NOMO-1 (cell line): ENCODE measurements at regions not wholly inside any gene's neighbourhood (a gene's known extent, or its start where the extent isn't known, plus 50 kb on each side); places are given as distances from the start of the nearest gene placed in this dataset.
"Not testable (repeated sequence)": the region's sequence is repeated elsewhere in the genome, so short reads cannot be mapped to it uniquely, and the experiment has no call there.

ENCODE experiments used
- DNase-seq, 2 experiments: peaks; one replicate each; lab custom pipeline; 2025; ENCODE audit not compliant: unreplicated experiment in 2 of 2; lab: John Stamatoyannopoulos, UW

GRCh38 chr16:87007907-87008306, 309.3 kb downstream of the C16orf95 start:
- no peak for DNase-seq

DNA sequence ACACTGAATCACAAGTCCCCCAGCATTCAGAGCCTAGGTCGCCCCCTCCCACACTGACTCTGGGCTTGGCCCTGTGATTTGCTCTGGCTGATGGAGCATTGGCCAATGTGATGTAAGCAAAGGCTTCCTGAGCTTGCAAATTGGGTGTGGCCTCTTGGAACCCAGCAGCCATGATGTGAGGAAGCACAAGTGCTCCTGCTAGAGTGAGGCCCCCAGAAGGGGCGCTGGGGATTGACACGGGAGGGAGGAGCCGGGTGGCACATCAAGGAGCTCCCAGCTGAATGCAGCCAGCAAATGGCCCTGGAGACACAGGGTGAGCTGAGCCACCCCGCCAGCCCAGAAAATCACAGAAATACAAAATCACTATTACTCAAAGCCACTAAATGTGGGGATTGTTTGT, 308.5 kb downstream of the C16orf95 start:
- DNase-seq, result no peak

DNA sequence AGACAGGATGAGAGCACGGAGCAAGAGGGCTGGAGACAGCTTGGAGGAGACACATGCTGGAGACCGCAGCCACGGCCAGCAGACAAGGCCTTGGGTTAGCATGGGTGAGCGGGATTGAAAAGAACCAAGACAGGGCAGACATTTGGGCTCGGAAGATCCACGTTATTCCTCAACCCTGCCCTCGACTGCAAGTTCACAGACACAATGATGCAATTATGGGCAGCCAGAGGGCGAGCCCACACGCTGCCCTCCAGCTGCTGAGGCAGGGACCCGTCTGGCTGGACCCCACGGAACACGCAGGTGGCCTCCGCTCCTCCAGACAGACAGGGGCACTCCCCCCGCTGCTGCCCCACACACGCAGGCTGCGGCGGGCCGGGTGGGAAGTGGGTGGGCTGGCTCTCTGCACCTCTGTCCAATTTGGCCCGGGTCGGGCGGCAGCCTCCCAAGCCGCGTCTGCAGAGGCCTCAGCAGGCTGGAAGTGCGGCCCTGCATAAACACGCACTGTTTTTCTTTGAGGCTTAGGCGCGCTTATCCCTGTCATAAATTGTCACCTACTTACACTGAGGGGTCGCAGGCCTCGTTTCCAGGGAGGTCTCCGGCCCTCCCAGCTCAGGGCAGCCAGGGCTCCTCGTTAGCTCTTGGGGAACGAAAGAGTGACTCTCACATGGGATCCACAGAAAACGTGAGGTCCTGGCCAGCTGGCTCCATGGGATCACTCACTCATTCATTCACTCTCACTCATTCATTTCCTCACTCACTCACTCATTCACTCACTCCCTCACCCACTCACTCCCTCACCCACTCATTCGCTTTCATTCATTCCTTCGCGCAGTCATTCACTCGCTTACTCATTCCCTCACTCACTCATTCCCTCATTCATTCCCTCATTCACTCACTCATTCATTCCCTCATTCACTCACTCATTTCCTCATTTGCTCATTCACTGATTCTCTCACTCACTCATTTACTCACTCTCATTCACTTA, 303.9 kb downstream of the C16orf95 start:
- no peak for DNase-seq

- DNase-seq, result no peak
Observed at GRCh38 chr16:87014112-87014511, 303.1 kb downstream of the C16orf95 start.

GRCh38 chr16:87015021-87015420, 302.2 kb downstream of the C16orf95 start:
- DNase-seq, result no peak

DNA sequence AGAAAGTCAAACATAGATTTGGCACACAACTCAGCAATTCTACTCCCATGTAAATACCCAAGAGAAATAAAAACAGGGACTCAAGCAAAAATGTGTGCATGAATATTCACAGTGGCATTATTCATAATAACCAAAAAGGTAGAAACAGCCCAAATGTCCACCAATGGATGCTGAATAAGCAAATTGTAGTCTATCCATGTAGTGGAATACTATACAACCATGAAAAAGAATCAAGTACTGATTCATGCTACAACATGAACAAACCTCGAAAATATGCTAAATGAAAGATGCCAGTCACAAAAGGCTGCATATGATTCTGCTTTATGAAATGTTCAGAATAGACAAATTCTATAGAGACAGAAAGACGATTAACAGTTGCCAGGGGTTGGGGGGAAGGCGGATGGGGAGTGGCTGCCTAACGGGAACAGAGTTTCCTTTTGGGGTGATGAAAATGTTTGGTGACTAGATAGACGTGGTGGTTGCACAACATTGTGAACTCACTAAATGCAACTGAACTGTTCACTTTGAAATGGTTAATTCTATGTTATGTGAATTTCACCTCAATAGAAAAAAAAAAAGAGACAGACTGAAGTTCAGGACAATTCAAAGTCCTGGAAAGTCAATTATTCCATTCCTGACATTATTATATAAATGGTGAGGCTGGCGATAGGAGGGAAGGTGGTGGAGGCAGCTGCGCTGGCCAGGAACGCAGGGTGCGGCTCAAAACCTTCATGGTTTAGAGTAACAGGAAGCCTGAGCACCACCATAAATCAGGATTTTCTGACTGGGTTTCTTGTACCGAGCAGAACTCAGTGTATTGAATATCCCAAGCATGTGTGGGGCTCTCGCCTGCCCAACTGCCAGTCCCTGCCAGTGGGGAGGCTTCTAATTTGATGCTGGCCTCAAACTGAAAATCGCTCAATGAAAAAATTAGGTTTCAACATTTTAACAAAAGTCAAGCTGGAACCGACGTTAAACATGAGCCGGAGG, 300.9 kb downstream of the C16orf95 start:
- peak in 1 of 2 experiments; percentile 40 for DNase-seq

DNA sequence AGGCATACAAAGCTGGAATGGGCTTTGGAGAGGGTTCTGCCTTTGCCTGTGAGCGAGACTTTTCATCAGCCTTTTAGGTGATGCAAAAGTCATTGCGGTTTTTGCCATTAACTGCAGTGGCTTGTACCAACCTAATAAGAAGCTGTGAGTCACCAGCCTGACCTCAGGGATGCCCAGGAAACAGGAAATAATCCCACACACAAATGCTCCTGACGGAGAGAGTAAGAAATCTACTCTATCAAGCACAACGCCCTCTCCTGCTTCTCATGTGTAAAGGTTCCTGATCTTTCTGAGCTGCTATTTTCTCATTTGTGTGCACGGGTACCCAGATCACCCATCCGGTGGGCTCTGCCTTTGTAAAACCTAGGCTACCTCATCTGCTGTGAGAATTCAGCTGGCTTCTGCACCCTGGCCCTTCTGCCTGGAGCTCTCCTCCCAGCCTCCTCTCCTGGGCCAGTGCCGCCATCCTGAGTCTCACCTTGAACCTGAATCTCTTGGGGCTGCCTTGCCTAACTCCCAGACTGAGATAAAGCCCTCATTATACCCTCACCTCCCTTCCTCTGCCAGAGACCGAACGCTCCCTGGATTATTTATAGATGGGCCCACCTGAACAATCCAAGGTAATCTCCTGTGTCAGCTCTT, 299.7 kb downstream of the C16orf95 start:
- DNase-seq, result peak; percentile 47 to 87

GRCh38 chr16:87025676-87026075, 291.5 kb downstream of the C16orf95 start:
- DNase-seq, result no peak

DNA sequence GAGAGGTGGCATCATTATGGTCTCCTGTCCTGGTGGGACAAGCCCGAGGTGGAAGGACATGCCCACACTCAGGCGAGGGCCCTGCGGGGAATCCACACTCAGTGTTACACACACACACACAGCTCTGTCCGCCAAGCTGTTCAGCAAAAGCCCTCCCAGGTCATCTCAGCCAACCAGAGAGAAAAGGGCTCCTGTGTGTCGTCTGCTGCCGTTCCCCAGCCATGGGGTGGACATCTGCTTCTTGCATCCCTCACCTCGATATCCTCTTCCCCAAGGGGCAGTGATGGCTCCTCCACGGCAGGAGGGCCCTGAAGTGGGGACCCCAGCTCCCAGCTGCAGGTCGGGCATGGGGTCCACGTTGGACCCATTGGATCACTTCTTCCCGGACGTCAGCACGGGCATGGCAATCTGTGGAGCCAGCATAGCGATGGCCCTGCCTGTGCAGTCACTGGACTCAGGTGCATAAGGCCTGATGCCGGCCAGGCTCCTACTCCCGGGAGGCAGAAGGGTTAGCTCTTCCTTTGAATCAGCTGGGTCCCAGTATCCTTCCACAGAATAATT, 290.1 kb downstream of the C16orf95 start:
- no peak for DNase-seq

DNA sequence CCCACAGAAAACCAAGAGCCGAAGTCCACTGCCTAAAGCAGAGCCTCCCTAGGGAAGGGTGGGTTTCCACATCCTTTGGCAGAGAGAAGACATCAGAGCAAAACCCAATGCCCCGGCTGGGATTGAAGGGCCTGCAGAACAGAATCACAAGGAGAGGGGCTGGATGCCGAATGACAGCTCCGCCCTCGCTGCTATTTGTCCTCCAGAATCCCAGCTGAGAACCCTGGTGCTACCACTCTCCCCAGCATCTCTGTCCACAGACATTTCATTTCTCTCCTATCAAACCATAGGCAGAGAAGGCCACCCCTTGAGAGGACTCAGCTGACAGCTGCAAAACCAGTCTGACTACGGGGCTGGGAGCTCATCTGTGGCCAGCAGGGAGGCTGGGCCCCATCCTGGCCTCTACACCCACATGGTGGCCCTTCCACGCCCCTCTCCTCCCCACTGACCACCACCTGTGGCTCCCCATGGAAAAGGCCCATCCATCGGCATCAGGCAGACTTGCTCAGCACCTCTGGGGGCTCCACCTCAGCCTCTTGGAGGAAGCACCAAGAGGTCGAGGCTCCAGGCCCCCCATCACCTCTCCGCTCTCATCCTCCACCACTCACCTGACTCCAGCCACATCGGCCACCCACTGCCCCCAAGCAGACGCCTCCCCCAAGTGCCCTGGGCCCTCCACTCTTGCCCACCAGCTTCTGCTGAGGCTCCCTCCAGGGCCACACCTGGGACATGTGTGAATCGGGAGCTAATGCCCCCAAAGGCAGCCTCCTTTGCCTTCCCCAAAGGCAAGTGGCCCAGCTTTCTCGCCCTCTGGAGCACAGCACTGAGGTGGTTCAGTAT, 288.5 kb downstream of the C16orf95 start:
- DNase-seq, result no peak

GRCh38 chr16:87032554-87032953, 284.6 kb downstream of the C16orf95 start:
- no peak for DNase-seq

- no peak for DNase-seq
Observed at GRCh38 chr16:87033021-87033471, 284.1 kb downstream of the C16orf95 start.

DNA sequence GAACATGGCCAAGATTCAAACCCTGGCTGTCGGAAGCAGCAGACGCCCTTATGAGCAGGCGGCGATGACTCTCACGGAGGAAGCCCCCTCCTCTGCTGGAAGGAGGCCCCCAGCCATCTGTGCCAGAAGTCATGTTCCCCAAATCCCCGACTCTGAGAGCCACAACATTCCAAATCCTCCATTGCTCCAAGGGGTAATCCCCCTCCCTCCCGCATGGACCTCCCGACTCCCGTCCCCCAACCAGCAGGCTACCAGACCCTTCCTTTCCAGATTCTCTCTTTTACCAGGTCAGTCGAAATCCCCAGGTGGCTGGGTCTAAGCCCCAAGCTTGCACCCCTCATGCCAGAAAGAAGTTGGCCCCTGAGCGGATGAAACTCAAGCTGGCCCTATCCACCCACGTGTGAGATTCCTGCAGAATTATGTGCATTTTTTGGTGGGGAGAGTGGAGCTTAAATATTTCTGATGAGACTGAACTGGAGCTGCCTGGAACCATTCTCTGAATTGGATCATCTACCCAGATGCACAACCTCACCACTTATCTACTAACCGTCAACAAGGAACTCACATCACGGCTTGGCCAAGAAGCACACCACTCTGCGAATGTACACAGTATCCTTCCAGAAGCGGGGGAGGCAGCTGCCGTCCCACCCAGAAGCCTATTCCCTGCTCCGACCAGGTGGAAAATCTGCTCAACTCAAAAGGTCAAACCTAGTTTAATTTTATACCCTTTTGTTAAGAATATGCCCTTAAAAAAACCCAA, 283.5 kb downstream of the C16orf95 start:
- DNase-seq, result no peak

- no peak for DNase-seq
Observed at GRCh38 chr16:87034317-87034716, 282.9 kb downstream of the C16orf95 start.

DNA sequence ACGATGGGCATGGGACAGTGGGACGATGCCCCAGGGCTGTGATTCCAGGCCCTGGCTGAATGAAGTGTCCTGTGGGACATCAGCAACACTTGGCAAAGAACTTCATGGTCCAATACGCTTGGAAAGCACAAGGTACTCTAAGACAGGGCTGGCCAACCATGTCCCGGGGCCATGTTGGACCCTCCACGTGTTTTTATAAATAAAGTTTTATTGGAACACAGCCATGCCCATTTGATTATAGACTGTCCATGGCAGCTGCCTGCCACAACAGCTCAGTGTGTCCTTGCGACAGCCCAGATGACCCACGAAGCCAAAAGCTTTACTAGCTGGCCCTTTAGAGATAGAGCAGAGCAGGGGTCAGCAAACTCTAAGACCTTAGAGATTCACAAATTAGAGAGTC, 282.1 kb downstream of the C16orf95 start:
- no peak for DNase-seq

- no peak for DNase-seq
Observed at GRCh38 chr16:87037012-87037411, 280.2 kb downstream of the C16orf95 start.

DNA sequence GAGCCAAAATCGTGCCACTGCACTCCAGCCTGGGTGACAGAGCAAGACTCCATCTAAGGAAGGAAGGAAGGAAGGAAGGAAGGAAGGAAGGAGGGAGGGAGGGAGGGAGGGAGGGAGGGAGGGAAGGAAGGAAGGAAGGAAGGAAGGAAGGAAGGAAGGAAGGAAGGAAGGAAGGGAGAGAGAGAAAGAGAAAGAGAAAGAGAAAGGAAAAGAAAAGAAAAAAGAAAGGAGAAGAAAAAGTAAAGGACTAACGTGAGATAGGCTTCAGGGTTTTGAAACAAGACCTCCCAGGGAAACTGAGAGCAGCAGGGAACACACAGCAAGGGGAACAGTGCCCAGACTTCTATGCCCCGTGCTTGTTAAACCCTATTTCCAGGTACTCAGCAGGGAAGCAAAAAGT, 278.7 kb downstream of the C16orf95 start:
- DNase-seq, result not testable (repeated sequence)

- DNase-seq, result no peak
Observed at GRCh38 chr16:87040169-87041117, 276.7 kb downstream of the C16orf95 start.
